ENCODE measurements at regions not wholly inside any gene's neighbourhood (a gene's known extent, or its start where the extent isn't known, plus 50 kb on each side); places are given as distances from the start of the nearest gene placed in this dataset.

GRCh38 chr12:125247477-125247876 is 182.2 kb downstream of the AACS start:
- TF ChIP-seq CTCF (conservative IDR thresholded peaks at IDR 0.05; ENCODE audit: low read depth, low read length) (no peak), EZH2phosphoT487 (IDR thresholded peaks at IDR 0.05; ENCODE audit: borderline replicate concordance, low read length) (no peak)

Measured in PC-3 (cell line).